ENCODE measurements at regions not wholly inside any gene's neighbourhood (a gene's known extent, or its start where the extent isn't known, plus 50 kb on each side); places are given as distances from the start of the nearest gene placed in this dataset.

- in situ Hi-C loops (cut with HindIII; ENCODE audit: low sequenced_read_pairs), result no loop called here
- H3K4me3 ChIP-seq (ENCODE audit: low read depth, low read length), result no peak overlapping the region
- TF ChIP-seq CTCF (IDR thresholded peaks at IDR 0.05; ENCODE audit: low read depth, low read length), result no peak
- no peak for DNase-seq (ENCODE audit: low read depth, low spot score)
Measured at GRCh38 chr10:44032216-44032615, 352.7 kb downstream of the CXCL12 start.

- no peak for DNase-seq (ENCODE audit: low read depth, low spot score)
- in situ Hi-C loops (cut with HindIII; ENCODE audit: low sequenced_read_pairs), result no loop called here
- no peak for TF ChIP-seq CTCF (IDR thresholded peaks at IDR 0.05; ENCODE audit: low read depth, low read length)
- H3K4me3 ChIP-seq (ENCODE audit: low read depth, low read length), result no peak overlapping the region
Measured at GRCh38 chr10:44030738-44031137, 354.2 kb downstream of the CXCL12 start.

- in situ Hi-C loops (cut with HindIII; ENCODE audit: low sequenced_read_pairs), result no loop called here
- TF ChIP-seq CTCF (IDR thresholded peaks at IDR 0.05; ENCODE audit: low read depth, low read length), result peak; percentile 2
- no peak for DNase-seq (ENCODE audit: low read depth, low spot score)
- no peak overlapping the region for H3K4me3 ChIP-seq (ENCODE audit: low read depth, low read length)
Measured at GRCh38 chr10:44030132-44030531, 354.8 kb downstream of the CXCL12 start.

GRCh38 chr10:44028384-44029137 is 356.3 kb downstream of the CXCL12 start:
- no peak overlapping the region for H3K4me3 ChIP-seq (ENCODE audit: low read depth, low read length)
- no peak for DNase-seq (ENCODE audit: low read depth, low spot score)
- in situ Hi-C loops (cut with HindIII; ENCODE audit: low sequenced_read_pairs), result no loop called here
- TF ChIP-seq CTCF (IDR thresholded peaks at IDR 0.05; ENCODE audit: low read depth, low read length), result no peak

DNA sequence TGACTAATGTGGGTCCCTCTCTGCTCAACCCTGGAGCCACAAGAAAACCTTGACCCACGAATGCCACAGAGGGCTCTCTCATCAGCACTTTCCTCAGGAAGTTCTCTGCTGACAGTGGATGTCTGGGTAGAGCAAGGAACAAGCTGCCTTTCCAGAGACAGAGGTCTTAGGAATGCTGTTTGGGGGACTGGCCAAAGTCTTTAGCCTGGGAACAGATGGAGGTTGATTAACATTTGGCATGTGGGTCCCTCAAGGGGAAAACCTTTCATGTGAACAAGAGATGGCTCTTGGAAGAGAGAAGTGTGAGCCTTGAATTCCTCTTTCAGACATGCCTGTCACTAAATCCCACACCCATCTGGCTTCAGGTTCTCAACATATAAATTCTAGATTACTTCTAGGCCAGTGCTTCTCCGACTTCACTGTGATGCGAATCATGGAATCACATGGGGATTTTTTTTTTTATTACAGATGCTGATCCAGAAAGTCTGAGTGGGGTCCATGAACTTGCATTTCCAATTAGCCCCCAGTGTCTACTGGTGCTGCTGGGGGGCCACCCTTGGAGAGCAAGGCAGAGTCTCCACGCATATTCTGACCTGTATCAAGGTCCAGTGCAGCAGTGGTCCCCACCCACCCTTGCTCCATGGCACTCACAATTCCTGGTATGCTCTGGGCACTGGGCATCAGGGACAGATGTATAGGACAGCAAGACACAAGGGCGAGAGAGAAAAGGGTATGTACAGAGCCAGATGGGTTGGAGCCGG is 360.4 kb downstream of the CXCL12 start:
- in situ Hi-C loops (cut with HindIII; ENCODE audit: low sequenced_read_pairs), result no loop called here
- DNase-seq (ENCODE audit: low read depth, low spot score), result no peak
- TF ChIP-seq CTCF (IDR thresholded peaks at IDR 0.05; ENCODE audit: low read depth, low read length), result no peak
- H3K4me3 ChIP-seq (ENCODE audit: low read depth, low read length), result no peak overlapping the region

- no peak for TF ChIP-seq CTCF (IDR thresholded peaks at IDR 0.05; ENCODE audit: low read depth, low read length)
- H3K4me3 ChIP-seq (ENCODE audit: low read depth, low read length), result no peak overlapping the region
- in situ Hi-C loops (cut with HindIII; ENCODE audit: low sequenced_read_pairs), result no loop called here
- DNase-seq (ENCODE audit: low read depth, low spot score), result no peak
Measured at GRCh38 chr10:44023517-44023916, 361.4 kb downstream of the CXCL12 start.
